ENCODE measurements at regions not wholly inside any gene's neighbourhood (a gene's known extent, or its start where the extent isn't known, plus 50 kb on each side); places are given as distances from the start of the nearest gene placed in this dataset.

GRCh38 chr3:152556731-152557254 lies 278.1 kb upstream of the P2RY1 start:
- no peak for DNase-seq
- Histone ChIP-seq H3K36me3 (replicated peaks; ENCODE audit: control insufficient read depth, insufficient read depth, low read length) (no peaks in the 10 kb centered on the region), H3K27me3 (ENCODE audit: control insufficient read depth, insufficient read depth, low read length) (no peaks in the 10 kb centered on the region), H3K4me3 (ENCODE audit: insufficient read depth, low read depth, low read length) (no peak overlapping the region)

DNA sequence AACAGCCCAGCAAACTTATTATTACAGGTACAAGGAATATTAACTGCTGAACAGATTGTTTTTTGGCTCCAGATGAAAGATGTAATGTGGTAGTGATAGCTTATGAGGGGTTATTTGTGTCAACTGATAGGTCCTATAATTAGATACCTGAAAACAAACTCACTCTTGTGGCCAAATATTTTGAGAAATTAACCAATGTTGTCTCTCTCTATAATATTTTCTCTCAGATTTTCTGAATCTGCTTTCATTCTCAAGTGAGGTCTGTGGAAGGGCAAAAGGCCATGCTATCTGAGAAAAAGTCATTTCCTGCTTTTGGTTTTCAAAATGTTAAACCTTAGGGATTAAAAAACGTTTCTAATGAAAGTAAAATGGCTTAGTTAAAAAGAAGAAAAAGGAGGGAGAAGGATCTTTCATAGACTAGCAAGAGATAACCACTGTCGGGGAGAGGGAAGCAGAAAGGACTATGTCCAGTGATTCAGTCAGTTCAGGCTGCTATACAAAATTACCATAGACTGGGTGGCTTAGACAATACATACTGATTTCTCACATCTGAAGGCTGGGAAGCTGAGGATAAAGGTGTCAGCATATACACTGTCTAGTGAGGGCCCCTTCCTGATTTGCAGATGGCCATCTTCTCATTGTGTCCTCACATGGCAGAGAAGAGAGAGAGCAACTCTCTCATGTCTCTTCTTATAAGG lies 277.5 kb upstream of the P2RY1 start:
- H3K36me3 ChIP-seq (replicated peaks; ENCODE audit: control insufficient read depth, insufficient read depth, low read length), result no peaks in the 10 kb centered on the region
- no peak for DNase-seq
- no peaks in the 10 kb centered on the region for H3K27me3 ChIP-seq (ENCODE audit: control insufficient read depth, insufficient read depth, low read length)
- H3K4me3 ChIP-seq (ENCODE audit: insufficient read depth, low read depth, low read length), result no peak overlapping the region

- no peak for DNase-seq
- Histone ChIP-seq H3K36me3 (replicated peaks; ENCODE audit: control insufficient read depth, insufficient read depth, low read length) (no peaks in the 10 kb centered on the region), H3K27me3 (ENCODE audit: control insufficient read depth, insufficient read depth, low read length) (no peaks in the 10 kb centered on the region), H3K4me3 (ENCODE audit: insufficient read depth, low read depth, low read length) (no peak overlapping the region)
These were observed 276.5 kb upstream of the P2RY1 start for GRCh38 chr3:152558386-152558785.

DNA sequence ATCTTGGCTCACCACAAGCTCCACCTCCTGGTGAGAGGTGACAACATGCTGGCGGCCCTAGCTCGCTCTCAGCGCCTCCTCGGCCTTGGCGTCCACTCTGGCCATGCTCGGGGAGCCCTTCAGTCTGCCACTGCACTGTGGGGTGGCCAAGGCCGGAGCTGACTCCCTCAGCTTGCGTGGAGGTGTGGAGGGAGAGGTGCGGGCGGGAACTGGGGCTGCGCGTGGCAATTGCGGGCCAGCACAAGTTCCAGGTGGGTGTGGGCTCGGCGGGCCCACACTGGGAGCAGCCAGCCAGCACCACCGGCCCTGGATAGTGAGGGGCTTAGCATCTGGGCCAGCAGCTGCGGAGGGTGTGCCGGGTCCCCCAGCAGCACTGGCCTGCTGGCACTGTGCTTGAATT lies 275.7 kb upstream of the P2RY1 start:
- Histone ChIP-seq H3K27me3 (ENCODE audit: control insufficient read depth, insufficient read depth, low read length) (no peaks in the 10 kb centered on the region), H3K4me3 (ENCODE audit: insufficient read depth, low read depth, low read length) (no peak overlapping the region), H3K36me3 (replicated peaks; ENCODE audit: control insufficient read depth, insufficient read depth, low read length) (no peaks in the 10 kb centered on the region)
- DNase-seq, result no peak

GRCh38 chr3:152564459-152564858 lies 270.5 kb upstream of the P2RY1 start:
- DNase-seq, result no peak
- Histone ChIP-seq H3K27me3 (ENCODE audit: control insufficient read depth, insufficient read depth, low read length) (no peaks in the 10 kb centered on the region), H3K4me3 (ENCODE audit: insufficient read depth, low read depth, low read length) (no peak overlapping the region), H3K36me3 (replicated peaks; ENCODE audit: control insufficient read depth, insufficient read depth, low read length) (no peaks in the 10 kb centered on the region)

GRCh38 chr3:152574461-152575079 lies 260.4 kb upstream of the P2RY1 start:
- DNase-seq, result peak; percentile 15

DNA sequence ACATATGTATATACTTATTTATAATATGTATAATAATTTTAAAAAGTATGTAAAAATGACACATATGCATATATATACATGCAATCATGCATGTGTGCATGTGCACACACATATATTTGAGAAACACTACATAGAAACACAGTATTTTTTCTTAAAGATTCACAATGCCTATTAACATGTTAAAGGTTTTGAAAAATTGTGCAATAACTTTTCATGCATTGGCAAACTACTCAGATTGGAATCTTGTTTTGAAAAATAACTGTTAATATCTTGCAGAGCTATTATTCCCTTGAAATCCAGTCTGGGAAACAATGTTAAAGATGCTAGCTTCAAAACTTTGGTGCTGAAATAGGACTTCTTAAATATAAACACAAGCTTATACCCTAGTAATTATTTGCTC lies 256.2 kb upstream of the P2RY1 start:
- Histone ChIP-seq H3K4me3 (ENCODE audit: insufficient read depth, low read depth, low read length) (no peak overlapping the region), H3K36me3 (replicated peaks; ENCODE audit: control insufficient read depth, insufficient read depth, low read length) (no peaks in the 10 kb centered on the region), H3K27me3 (ENCODE audit: control insufficient read depth, insufficient read depth, low read length) (no peaks in the 10 kb centered on the region)
- DNase-seq, result no peak

More at GRCh38 chr3:152574461-152575079, 260.4 kb upstream of the P2RY1 start:
- H3K36me3 ChIP-seq (replicated peaks; ENCODE audit: control insufficient read depth, insufficient read depth, low read length), result no peaks in the 10 kb centered on the region
- no peak overlapping the region for H3K4me3 ChIP-seq (ENCODE audit: insufficient read depth, low read depth, low read length)
- no peaks in the 10 kb centered on the region for H3K27me3 ChIP-seq (ENCODE audit: control insufficient read depth, insufficient read depth, low read length)

DNA sequence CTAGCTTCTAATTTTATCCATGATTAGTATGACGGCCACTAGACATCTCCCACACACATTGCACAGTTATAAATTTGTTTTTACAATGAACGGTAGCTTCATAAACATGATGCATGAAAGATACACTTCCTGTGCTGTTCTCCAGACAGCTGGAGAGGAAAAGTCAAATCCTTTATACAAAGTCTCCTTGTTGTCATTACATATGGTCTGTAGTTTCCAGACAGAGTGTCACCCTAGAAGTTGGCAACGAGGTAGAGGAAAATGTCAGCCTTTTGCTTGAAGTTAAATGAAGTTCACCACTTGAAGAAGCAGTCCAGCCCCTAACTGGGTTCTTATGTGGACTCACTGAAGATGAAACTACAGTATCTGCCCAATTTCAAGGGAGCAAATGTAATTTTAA lies 253.0 kb upstream of the P2RY1 start:
- H3K36me3 ChIP-seq (replicated peaks; ENCODE audit: control insufficient read depth, insufficient read depth, low read length), result no peaks in the 10 kb centered on the region
- H3K27me3 ChIP-seq (ENCODE audit: control insufficient read depth, insufficient read depth, low read length), result no peaks in the 10 kb centered on the region
- H3K4me3 ChIP-seq (ENCODE audit: insufficient read depth, low read depth, low read length), result no peak overlapping the region
- DNase-seq, result no peak

DNA sequence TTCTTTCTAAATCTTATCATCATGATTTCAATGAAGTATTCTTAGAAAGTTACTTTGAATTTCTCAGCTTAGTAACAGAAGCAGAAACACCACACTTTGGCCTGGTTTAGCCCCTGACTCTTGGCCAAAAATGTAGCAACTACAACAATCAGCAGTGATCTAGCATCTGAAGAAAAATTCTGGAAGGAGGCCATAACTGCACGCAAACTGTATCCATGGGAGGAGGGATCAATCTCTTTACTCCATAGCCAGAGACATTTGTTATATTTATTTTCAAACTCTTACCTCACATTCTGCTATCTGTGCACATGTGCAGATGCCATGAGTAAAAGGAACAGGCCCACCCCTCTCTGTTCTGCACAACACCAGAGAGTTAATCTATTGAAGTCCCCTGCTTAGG lies 251.0 kb upstream of the P2RY1 start:
- H3K27me3 ChIP-seq (ENCODE audit: control insufficient read depth, insufficient read depth, low read length), result no peaks in the 10 kb centered on the region
- no peak overlapping the region for H3K4me3 ChIP-seq (ENCODE audit: insufficient read depth, low read depth, low read length)
- DNase-seq, result no peak
- H3K36me3 ChIP-seq (replicated peaks; ENCODE audit: control insufficient read depth, insufficient read depth, low read length), result no peaks in the 10 kb centered on the region

- DNase-seq, result no peak
- no peak overlapping the region for H3K4me3 ChIP-seq (ENCODE audit: insufficient read depth, low read depth, low read length)
- H3K36me3 ChIP-seq (replicated peaks; ENCODE audit: control insufficient read depth, insufficient read depth, low read length), result no peaks in the 10 kb centered on the region
- no peaks in the 10 kb centered on the region for H3K27me3 ChIP-seq (ENCODE audit: control insufficient read depth, insufficient read depth, low read length)
These were observed 248.0 kb upstream of the P2RY1 start for GRCh38 chr3:152586974-152587373.

GRCh38 chr3:152587861-152588260 lies 247.1 kb upstream of the P2RY1 start:
- Histone ChIP-seq H3K36me3 (replicated peaks; ENCODE audit: control insufficient read depth, insufficient read depth, low read length) (no peaks in the 10 kb centered on the region), H3K27me3 (ENCODE audit: control insufficient read depth, insufficient read depth, low read length) (no peaks in the 10 kb centered on the region), H3K4me3 (ENCODE audit: insufficient read depth, low read depth, low read length) (no peak overlapping the region)
- no peak for DNase-seq

- Histone ChIP-seq H3K27me3 (ENCODE audit: control insufficient read depth, insufficient read depth, low read length) (no peaks in the 10 kb centered on the region), H3K36me3 (replicated peaks; ENCODE audit: control insufficient read depth, insufficient read depth, low read length) (no peaks in the 10 kb centered on the region), H3K4me3 (ENCODE audit: insufficient read depth, low read depth, low read length) (no peak overlapping the region)
- DNase-seq, result no peak
These were observed 245.3 kb upstream of the P2RY1 start for GRCh38 chr3:152589644-152590043.

- no peaks in the 10 kb centered on the region for H3K27me3 ChIP-seq (ENCODE audit: control insufficient read depth, insufficient read depth, low read length)
- no peaks in the 10 kb centered on the region for H3K36me3 ChIP-seq (replicated peaks; ENCODE audit: control insufficient read depth, insufficient read depth, low read length)
- no peak overlapping the region for H3K4me3 ChIP-seq (ENCODE audit: insufficient read depth, low read depth, low read length)
- no peak for DNase-seq
These were observed 243.4 kb upstream of the P2RY1 start for GRCh38 chr3:152591515-152591914.

DNA sequence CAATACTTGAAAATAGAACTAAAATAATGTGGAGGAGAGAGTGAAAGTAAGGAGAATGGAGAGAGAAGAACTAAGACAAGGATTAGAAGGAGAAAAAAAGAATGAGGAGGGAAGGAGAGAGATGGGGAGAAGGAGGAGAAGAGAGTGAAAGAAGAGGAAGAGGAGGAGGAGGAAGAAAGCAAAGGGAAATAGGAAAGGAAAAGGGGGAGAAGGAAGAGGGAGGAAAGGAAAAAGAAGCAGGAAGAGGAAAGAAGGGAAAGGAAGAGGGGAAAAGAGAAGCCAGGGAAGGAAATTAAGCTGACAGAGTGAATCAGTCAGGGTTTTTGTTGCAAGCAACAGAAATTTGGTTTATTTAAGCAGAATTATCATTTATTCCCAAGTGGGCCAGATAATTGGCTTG lies 241.7 kb upstream of the P2RY1 start:
- Histone ChIP-seq H3K27me3 (ENCODE audit: control insufficient read depth, insufficient read depth, low read length) (no peaks in the 10 kb centered on the region), H3K36me3 (replicated peaks; ENCODE audit: control insufficient read depth, insufficient read depth, low read length) (no peaks in the 10 kb centered on the region), H3K4me3 (ENCODE audit: insufficient read depth, low read depth, low read length) (no peak overlapping the region)
- DNase-seq, result no peak

GRCh38 chr3:152595975-152596821 lies 238.7 kb upstream of the P2RY1 start:
- no peaks in the 10 kb centered on the region for H3K27me3 ChIP-seq (ENCODE audit: control insufficient read depth, insufficient read depth, low read length)
- H3K36me3 ChIP-seq (replicated peaks; ENCODE audit: control insufficient read depth, insufficient read depth, low read length), result no peaks in the 10 kb centered on the region
- DNase-seq, result no peak
- H3K4me3 ChIP-seq (ENCODE audit: insufficient read depth, low read depth, low read length), result no peak overlapping the region; the same call in 1 of the 2 replicates
